Trophoblast cell (in vitro differentiated cells and primary cell): ENCODE measurements at regions not wholly inside any gene's neighbourhood (a gene's known extent, or its start where the extent isn't known, plus 50 kb on each side); places are given as distances from the start of the nearest gene placed in this dataset.

Experiments used
- DNase-seq, 2 donors: peaks; one replicate each; pipeline ENCODE4 v3.0.0-alpha.2; 2016
- H2AFZ ChIP-seq: 2 replicates; pipeline ENCODE4 v1.6.1; 2013; ENCODE audit warnings: low read length, moderate library complexity, mild to moderate bottlenecking; ENCODE audit not compliant: insufficient read depth, poor library complexity
- H2AK5ac ChIP-seq: 2 replicates; pipeline ENCODE4 v1.6.1; 2013; ENCODE audit warnings: mild to moderate bottlenecking, low read length
- H2BK120ac ChIP-seq: 2 replicates; pipeline ENCODE4 v1.6.1; 2013; ENCODE audit warnings: low read length, mild to moderate bottlenecking, moderate library complexity; ENCODE audit not compliant: insufficient read depth, poor library complexity
- H2BK12ac ChIP-seq: 2 replicates; pipeline ENCODE4 v1.6.1; 2013; ENCODE audit warnings: mild to moderate bottlenecking, low read length, moderate library complexity
- H2BK5ac ChIP-seq: 2 replicates; pipeline ENCODE4 v1.6.1; 2013; ENCODE audit warnings: low read length, low read depth, moderate library complexity, mild to moderate bottlenecking; ENCODE audit not compliant: poor library complexity
- H3K14ac ChIP-seq: 2 replicates; pipeline ENCODE4 v1.6.1; 2013; ENCODE audit warnings: mild to moderate bottlenecking, low read length
- H3K18ac ChIP-seq: 2 replicates; pipeline ENCODE4 v1.6.1; 2013; ENCODE audit warnings: mild to moderate bottlenecking, low read length
- H3K23ac ChIP-seq: 2 replicates; pipeline ENCODE4 v1.6.1; 2013; ENCODE audit warnings: low read length
- H3K27ac ChIP-seq: 2 replicates; pipeline ENCODE4 v1.5.1; 2013; ENCODE audit warnings: low read depth, mild to moderate bottlenecking, inconsistent platforms, low read length, moderate library complexity
- H3K27me3 ChIP-seq: 2 replicates; pipeline ENCODE4 v1.6.1; 2013; ENCODE audit warnings: inconsistent platforms, mild to moderate bottlenecking, low read length, moderate library complexity; ENCODE audit not compliant: insufficient read depth
- H3K36me3 ChIP-seq, 2 experiments: 1 replicate in 1 of 2; 2 replicates in 1 of 2; pipeline ENCODE4 v1.6.1; 2013; ENCODE audit warnings: low read length in 2 of 2, mild to moderate bottlenecking in 2 of 2, moderate library complexity in 1 of 2; ENCODE audit not compliant: insufficient read depth in 2 of 2, control insufficient read depth in 1 of 2
- H3K4ac ChIP-seq: 2 replicates; pipeline ENCODE4 v1.6.1; 2013; ENCODE audit warnings: low read depth, mild to moderate bottlenecking, low read length, moderate library complexity
- H3K4me1 ChIP-seq, 2 experiments: 1 replicate in 1 of 2; 2 replicates in 1 of 2; pipeline ENCODE4 v1.6.1; 2013; ENCODE audit warnings: low read length in 2 of 2, mild to moderate bottlenecking in 2 of 2, moderate library complexity in 1 of 2; ENCODE audit not compliant: insufficient read depth in 2 of 2, control insufficient read depth in 1 of 2
- H3K4me2 ChIP-seq: 2 replicates; pipeline ENCODE4 v1.6.1; 2013; ENCODE audit warnings: inconsistent platforms, mild to moderate bottlenecking, low read length, moderate library complexity
- H3K4me3 ChIP-seq: 2 replicates; pipeline ENCODE4 v1.5.1; 2013; ENCODE audit warnings: mild to moderate bottlenecking, low read depth, low read length, inconsistent platforms
- H3K79me1 ChIP-seq: one replicate; pipeline ENCODE4 v1.6.1; 2013; ENCODE audit warnings: low read length
- H3K79me2 ChIP-seq: 2 replicates; pipeline ENCODE4 v1.6.1; 2013; ENCODE audit warnings: low read length, mild to moderate bottlenecking; ENCODE audit not compliant: control insufficient read depth, insufficient read depth, poor library complexity
- H3K9ac ChIP-seq: 2 replicates; pipeline ENCODE4 v1.6.1; 2013; ENCODE audit warnings: mild to moderate bottlenecking, low read length
- H3K9me3 ChIP-seq: 2 replicates; pipeline ENCODE4 v1.6.1; 2013; ENCODE audit warnings: low read depth, mild to moderate bottlenecking, control low read depth, inconsistent platforms, low read length; ENCODE audit not compliant: insufficient read depth
- H4K12ac ChIP-seq: 2 replicates; pipeline ENCODE4 v1.6.1; 2013; ENCODE audit warnings: low read depth, mild to moderate bottlenecking, low read length, moderate library complexity
- H4K8ac ChIP-seq: 2 replicates; pipeline ENCODE4 v1.6.1; 2013; ENCODE audit warnings: low read depth, mild to moderate bottlenecking, low read length, moderate library complexity
- H4K91ac ChIP-seq: one replicate; pipeline ENCODE4 v1.6.1; 2013; ENCODE audit warnings: low read depth, mild to moderate bottlenecking, low read length, moderate library complexity
- WGBS: extraction: QIAGEN DNeasy Blood & Tissue Kit; methylation state at CpG from one replicate; pipeline ENCODE4 v1.1.7; 2013; ENCODE audit warnings: missing lambda C conversion rate; ENCODE audit not compliant: insufficient read length, insufficient coverage; ENCODE audit errors: extremely low coverage; 5-methylcytosine and 5-hydroxymethylcytosine counted together

DNA sequence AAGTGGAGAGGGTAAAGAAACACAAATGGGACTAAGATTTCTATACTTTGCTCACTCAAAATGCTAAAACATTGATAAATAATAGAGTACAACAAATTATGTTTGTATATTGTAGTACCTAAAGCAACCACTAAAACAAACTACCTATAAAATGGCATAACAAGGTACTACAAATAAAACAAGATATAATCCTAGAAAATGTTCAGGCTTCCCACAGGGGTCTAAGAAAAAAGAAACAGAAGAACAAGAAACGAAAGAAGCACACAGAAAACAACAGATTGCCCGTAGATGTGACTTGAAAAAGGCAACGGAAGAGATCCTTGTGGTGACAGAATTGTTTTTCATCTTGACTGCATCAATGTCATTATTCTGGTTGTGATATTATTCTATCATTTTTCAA lies 63.3 kb upstream of the ADGRL4 start:
- no peak overlapping the region for H4K91ac ChIP-seq
- H3K4me3 ChIP-seq = no peak overlapping the region
- H3K14ac ChIP-seq = no peak overlapping the region
- no CpG with 5 or more reads among the region's 3 CpGs for WGBS
- no peak overlapping the region for H3K18ac ChIP-seq
- no peak overlapping the region for H2AFZ ChIP-seq
- no peaks in the 10 kb centered on the region for H3K79me2 ChIP-seq
- DNase-seq = no peak
- H3K27ac ChIP-seq = no peak overlapping the region
- H3K23ac ChIP-seq = no peak overlapping the region
- no peaks in the 10 kb centered on the region for H3K27me3 ChIP-seq
- H2BK5ac ChIP-seq = no peak overlapping the region
- no peaks in the 10 kb centered on the region for H3K36me3 ChIP-seq
- H3K9ac ChIP-seq = no peak overlapping the region
- H2BK120ac ChIP-seq = no peak overlapping the region
- H4K8ac ChIP-seq = no peak overlapping the region
- H3K79me1 ChIP-seq = no peaks in the 10 kb centered on the region
- no peak overlapping the region for H3K4me2 ChIP-seq
- H3K4ac ChIP-seq = no peak overlapping the region
- no peak overlapping the region for H2AK5ac ChIP-seq
- no peak overlapping the region for H2BK12ac ChIP-seq
- H3K4me1 ChIP-seq = no peaks in the 10 kb centered on the region
- no peaks in the 10 kb centered on the region for H3K9me3 ChIP-seq
- H4K12ac ChIP-seq = no peak overlapping the region

DNA sequence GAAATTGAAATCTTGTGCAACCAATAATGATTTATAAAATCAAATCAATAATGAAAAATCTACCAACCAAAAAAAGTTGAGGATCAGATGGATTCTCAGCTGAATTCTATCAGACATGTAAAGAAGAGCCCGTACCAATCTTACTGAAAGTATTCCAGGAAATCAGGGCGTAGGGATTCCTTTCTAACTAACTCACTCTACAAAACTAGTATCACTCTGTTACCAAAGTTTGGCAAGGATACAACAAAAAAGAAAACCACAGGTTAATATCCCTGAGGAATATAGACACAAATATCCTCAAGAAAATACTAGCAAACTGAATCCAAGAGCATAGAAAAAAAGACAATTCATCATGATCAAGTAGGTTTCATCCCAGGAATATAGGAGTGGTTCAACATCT lies 52.8 kb upstream of the ADGRL4 start:
- H3K27ac ChIP-seq = no peak overlapping the region
- no peak overlapping the region for H4K8ac ChIP-seq
- no peak overlapping the region for H4K12ac ChIP-seq
- H3K4me3 ChIP-seq = no peak overlapping the region
- H3K9ac ChIP-seq = no peak overlapping the region
- WGBS = no CpG with 5 or more reads among the region's 2 CpGs
- no peak overlapping the region for H2BK12ac ChIP-seq
- no peak overlapping the region for H4K91ac ChIP-seq
- no peaks in the 10 kb centered on the region for H3K4me1 ChIP-seq
- H3K27me3 ChIP-seq = no peaks in the 10 kb centered on the region
- no peak overlapping the region for H2AFZ ChIP-seq
- H3K4me2 ChIP-seq = no peak overlapping the region
- no peaks in the 10 kb centered on the region for H3K9me3 ChIP-seq
- DNase-seq = peak in 1 of 2 donors; percentile 7
- no peak overlapping the region for H3K14ac ChIP-seq
- H3K4ac ChIP-seq = no peak overlapping the region
- no peaks in the 10 kb centered on the region for H3K79me2 ChIP-seq
- H3K36me3 ChIP-seq = no peaks in the 10 kb centered on the region
- no peak overlapping the region for H2BK5ac ChIP-seq
- H3K18ac ChIP-seq = no peak overlapping the region
- H2BK120ac ChIP-seq = no peak overlapping the region
- H3K79me1 ChIP-seq = no peaks in the 10 kb centered on the region
- H2AK5ac ChIP-seq = no peak overlapping the region
- H3K23ac ChIP-seq = no peak overlapping the region
